NCI-H2107 (cell line): ENCODE measurements at regions not wholly inside any gene's neighbourhood (a gene's known extent, or its start where the extent isn't known, plus 50 kb on each side); places are given as distances from the start of the nearest gene placed in this dataset.

Source experiments
- DNase-seq: peaks from one replicate; lab custom pipeline; 2025; lab: John Stamatoyannopoulos, UW

DNA sequence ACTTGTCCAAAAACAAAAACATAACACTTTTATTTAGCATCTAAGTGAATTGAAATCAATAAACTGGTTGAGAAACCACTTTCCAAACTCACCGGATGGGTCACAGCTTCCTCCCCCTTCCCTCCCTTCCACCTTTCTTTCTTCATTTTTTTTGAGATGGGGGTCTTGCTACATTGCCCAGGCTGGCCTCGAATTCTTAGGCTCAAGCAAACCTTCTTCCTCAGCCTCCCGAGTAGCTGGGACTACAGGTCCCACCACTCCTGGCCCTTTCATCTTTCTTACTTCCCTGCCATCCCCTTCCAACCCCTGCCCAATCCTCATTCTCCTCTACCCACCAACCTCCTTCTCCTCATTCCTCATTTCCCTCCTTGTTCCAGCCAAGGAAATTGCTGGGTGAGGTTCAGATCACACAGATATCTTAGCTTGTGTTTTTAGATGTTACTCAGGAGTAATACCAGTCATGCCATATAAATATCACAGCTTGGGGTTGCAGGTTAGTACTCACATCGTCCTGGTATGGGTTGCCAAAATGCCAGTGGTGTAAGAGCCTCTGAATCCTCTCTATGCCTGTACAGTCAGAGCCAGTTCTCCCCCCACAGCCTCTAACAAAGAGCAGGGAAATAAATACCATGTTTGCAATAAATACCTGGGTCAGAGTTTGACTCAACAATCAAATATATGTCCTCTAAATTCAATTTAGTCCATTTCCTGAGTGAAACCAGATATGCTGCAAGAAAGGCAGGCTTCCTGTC is 132.7 kb upstream of the NDUFV2 start:
- DNase-seq: no peak

DNA sequence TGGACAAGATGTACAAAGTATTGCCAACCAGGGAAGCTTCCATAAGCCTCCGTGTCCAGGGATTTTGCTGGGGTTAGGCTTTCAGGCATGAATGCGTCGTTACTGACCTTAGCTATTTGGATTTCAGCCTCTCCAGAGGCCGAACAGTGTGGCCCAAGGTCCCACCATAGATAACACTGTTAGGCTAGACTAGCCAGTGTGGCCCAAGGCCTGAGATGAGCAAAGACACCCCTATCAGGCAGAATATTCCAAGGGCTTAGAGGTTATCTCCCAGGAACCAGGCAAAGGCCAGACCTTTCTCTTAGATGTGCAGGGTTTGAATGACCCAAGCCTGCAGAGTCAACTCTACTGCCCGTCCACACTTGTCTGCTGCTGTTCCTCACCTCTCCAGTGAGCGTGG is 131.7 kb upstream of the NDUFV2 start:
- DNase-seq: no peak

DNA sequence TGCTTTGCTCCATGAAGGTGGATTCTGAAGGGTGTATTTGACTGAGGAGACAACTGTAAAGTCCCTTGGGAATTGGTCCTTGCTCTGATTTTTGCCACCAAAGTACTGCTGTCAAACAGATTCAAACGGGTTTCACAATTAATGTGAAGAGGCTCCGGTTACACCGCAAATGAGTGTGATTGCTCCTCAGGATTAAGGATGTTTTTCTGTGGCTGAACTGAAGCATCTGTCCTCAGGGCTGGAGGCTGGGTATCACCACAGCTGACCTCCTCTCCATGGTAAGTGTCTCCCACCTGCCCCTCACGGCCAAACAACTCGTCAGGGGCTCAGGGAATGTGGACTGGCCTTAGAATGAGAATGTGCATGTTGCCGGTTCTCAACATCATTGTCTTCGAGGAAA is 130.4 kb upstream of the NDUFV2 start:
- peak; percentile 27 for DNase-seq

DNA sequence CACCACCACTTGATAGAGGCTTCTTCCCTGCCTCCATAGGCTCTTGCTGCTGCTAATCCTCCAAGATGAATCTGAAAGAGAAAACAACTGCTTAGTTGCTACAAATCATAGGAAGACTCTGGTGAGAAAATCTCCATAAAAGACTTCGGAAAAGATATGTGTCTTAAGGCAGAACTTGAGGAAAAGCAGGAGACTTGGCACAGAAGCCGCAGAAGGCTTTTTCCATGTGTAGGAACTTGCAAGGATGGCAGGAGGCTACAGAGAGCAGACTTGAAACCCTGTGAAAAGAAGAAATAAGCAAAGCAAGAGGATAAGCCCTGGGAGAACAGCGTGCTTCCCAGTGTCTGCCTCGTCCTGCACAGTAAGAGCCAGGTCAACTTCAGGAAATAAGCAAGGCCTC is 128.2 kb upstream of the NDUFV2 start:
- no peak for DNase-seq

DNA sequence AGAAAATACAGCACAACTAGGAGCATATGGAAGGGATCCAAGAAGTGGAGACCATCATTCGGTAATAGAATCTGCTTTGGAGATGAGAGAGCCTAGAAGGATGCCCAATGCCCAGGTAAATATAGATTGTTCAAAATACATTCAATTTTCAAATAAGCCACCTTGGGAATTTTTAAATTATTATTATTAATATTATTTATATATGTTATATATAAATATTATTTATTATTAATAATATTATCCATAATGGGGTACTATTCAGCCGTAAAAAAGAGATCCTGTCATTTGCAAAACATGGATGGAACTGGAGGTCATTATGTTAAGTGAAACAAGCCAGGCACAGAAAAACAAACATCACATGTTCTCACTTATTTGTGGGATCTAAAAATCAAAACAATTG is 127.8 kb upstream of the NDUFV2 start:
- DNase-seq: no peak

DNA sequence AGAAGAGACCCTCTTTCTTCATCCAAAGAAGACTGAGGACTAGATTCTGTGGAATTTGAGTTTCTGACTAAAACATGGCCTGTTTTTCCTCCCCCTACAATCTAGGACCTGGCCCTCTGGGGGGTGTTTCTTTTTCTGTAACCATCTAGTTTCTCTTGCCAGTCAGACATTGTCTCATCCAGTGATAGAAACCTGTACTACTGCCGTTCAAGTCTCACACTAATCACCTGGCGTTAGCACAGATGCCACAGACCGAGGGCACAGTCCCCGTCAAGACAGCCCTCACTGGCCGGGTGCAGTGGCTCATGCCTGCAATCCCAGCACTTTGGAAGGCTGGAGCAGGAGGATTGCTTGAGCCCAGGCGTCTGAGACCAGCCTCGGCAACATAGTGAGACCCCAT is 126.9 kb upstream of the NDUFV2 start:
- DNase-seq: no peak

DNA sequence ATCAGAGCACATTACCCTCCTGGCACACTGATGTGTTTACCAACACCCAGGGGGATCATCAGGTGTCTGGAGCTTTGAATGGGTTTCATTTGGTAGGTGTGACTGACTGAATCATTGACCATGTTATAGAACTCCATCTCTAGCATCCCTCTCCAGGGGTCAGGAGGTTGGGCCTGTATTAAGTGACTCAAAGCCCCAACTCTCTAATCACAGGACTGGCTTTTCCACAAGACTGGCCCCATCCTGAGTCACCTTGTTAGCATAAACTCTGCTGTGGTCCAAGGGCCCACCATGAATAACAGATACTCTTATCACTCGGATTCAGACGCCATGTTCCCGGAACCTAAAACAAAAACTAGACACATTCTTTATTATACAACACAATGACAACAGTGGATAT is 125.9 kb upstream of the NDUFV2 start:
- DNase-seq: no peak

DNA sequence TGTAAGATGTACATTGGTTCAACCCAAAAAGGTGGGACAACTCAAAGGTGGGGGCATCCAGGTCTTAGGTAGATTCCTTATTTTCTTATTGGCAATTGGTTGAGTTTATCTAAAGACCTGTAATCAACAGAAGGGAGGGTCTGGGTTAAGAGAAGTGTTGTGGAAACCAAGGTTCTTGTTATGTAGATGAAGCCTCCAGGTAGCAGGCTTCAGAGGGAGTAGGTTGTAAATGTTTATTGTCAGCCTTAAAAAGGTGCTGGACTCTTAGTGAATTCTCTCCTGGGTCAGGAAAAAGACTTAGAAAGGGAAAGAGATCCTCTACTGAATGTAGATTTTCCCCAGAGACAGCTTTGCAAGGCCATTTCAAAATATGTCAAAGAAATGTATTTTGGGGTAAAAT is 125.3 kb upstream of the NDUFV2 start:
- no peak for DNase-seq

DNA sequence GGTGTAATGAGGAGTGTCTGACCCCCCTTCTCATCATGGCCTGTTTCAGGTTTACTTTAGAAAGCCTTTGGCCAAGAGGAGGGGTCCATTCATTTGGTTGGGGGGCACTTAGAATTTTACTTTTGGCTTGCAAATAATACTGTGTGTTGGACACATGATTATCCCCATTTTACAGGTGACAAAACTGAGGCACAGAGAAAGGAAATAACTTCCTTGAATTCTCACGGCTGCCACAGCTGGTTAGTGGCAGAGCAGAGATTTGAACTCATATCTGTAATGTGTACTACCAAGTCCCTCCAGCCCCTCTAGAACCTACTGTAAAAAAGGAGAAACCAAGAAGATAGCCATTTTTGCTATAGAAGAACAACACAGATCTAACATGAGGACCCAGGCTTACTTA is 124.8 kb upstream of the NDUFV2 start:
- DNase-seq: no peak

DNA sequence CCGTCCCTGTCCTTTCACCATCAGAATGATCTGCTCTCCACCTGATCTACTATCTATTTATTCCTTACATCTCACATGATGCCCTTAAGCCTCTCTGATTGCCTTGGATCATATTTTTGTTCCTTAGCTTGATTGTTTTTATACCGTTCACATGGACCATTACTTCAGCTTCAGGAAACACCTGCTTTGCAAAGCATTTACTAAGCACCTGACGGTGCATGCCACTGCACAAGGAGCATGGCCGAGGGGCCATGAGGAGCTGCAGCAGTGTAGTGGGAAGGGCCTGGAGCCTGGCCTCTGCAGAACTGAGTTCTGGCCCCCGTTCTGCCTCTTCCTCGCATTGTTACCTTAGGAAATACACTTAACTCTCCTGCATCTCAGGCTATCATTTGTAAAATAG is 124.1 kb upstream of the NDUFV2 start:
- no peak for DNase-seq

DNA sequence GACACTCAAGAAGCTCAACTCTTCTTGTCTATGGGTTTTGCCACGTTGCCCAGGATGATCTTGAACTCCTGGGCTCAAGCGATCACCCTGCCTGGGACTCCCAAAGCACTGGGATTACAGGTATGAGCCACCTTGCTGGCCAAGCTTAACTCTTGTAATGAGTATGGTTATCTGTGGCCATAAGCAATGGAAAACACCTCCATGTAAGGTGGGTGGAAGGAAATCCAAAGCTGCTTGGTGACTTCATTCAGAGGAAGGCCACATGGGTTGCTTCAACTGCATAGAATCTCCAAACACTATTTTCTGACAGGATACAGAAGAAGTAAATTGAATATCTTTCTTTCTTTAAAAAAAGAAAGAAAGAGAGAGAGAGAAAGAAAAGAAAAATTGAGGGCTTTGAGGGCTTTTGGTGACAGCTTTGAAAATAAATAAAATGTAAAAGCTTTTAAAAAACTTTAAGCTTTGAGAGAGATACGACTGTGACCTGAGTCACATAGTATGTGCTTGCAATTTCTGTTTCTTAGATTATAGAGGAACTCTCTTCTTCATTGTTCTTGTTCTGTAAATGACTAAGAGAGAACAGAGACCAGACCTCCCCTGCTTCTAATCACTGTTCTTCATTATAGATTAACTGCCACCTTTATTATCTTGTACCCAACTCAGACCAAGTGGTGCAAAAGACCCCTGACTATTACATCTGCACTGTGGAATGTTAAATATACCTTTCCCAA is 123.1 kb upstream of the NDUFV2 start:
- DNase-seq: no peak

DNA sequence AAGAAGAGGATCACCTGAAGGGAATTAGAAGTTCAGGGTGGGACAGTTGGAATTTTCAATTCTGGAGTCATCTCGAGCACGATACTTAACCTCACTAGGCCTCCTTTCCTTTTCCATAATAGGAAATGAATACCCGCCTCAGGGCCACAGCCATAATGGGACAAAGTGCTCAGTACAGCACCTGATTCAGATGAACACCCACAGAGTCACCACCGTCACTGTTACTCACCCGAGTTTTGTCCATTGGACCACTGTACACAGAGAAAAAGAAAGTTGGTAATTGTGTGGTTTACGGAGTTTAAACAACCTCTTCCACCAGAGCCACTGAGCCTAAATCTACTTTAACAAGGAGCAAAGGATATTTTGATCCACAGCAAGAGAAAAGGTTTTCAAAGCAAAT is 122.0 kb upstream of the NDUFV2 start:
- DNase-seq: no peak

DNA sequence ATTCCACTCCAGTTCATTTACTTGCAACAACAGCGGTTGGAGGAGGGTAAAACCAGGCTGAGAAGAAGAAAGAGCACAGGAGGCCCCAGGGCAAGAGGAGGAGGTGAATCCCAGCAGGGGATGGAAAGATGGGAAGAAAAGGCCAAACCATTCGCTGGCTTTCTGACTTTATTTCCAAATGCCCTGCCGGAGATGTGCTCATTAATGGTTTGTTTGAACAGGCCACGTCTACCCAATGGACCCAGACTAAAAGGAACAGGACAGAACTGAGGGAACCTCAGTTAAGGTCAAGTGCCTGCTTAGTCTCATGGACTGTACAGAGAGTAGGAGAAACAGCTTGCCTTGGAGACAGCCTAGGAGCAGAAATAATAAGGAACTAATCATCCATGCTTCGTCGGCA is 121.6 kb upstream of the NDUFV2 start:
- no peak for DNase-seq

DNA sequence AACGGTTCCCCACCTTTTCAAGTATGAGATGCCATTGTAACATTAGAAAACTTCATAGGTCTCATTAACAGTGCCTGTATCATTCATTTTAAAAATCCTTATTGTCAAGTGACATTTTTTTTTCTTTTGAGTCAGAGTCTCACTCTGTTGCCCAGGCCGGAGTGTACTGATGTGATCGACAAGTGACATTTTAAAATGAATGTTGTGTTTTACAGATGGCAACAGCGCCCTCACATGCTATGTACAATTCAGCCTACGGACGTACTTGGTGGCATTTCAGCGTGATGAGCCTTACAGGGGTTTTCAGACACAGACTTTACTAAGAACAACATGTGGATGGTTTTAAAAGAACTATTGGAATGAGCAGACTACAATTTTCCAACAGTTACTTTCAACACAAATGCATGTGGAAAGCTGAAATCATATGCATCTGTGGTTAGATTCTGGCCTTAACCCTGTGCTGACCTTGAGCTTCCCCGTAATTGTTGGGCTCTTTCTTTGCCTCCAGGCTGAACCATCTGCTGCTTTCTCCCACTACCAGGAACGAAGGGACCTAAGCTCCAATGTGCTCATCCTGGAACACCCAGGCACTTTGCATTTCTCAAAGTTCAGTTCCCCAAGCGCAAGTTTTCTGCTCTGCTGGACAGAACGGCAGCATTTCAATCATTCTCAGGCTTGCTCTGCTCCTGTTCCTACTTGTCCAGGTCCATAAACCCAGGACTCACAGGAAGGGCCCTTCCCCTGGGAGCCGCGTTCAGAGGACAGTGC is 119.9 kb upstream of the NDUFV2 start:
- no peak for DNase-seq

DNA sequence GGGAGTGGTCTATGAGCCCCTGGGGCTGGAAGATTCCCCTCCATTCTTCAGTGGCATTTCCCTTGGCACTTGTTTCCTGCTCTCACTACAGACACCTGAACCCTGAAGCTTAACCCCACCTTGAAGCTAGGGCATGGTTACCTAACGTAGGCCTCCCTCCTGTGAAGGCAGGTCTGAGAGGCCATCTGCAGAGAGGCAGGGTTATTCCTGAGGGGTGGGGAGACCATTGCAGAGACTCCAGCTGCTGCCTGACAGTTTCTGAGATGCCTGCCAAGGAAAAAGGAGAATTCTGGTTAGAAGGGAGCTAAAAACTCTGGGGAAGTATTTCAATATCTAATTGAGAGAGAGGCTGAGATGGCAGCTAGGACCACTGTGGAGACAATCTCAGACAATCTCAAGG is 119.3 kb upstream of the NDUFV2 start:
- no peak for DNase-seq

DNA sequence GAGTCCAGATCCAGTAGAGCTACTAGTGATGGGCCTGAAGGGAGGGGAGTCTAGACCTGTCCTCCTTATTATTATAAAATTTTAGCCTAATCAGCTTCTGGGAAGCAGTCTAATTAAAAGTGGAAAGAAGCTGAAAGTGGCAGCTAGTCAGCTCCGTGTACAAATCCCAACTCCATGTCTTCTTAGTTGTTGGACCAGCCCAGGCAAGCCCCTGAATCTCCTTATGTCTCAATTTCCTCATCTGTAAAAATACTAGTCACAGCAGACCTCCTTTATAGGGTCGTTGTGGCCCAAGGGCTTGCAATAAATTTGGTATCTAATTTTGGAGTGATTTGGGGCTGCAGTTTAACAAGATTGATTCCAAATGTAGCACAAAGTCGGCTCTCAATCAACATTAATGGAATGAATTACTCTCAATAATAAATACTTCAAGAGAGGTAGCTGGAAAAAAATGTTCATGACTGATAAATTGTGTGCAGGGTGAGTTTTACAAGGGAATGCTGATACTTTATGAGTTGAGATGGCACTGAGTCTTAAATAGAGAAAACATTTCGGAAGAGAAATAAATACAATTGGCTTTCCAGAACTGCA is 118.3 kb upstream of the NDUFV2 start:
- DNase-seq: no peak

DNA sequence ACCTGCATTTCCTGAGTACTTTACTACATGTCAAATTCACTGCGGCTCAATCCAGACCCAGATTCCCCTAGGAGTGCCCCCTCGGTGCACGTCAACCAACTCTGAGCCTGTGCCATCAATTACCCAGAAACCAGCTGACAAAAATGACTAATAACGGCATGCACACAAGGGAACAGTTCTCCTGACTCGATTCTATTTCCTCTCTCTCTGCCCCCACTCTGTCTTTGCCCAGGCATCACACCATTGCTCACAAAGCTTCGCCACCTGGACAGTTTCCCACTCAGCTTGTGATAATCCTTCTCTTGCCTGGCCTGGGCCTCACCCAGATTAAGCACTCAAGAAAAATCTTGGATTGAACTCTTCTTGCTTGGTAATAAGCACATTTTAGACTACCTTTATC is 115.3 kb upstream of the NDUFV2 start:
- DNase-seq: no peak

DNA sequence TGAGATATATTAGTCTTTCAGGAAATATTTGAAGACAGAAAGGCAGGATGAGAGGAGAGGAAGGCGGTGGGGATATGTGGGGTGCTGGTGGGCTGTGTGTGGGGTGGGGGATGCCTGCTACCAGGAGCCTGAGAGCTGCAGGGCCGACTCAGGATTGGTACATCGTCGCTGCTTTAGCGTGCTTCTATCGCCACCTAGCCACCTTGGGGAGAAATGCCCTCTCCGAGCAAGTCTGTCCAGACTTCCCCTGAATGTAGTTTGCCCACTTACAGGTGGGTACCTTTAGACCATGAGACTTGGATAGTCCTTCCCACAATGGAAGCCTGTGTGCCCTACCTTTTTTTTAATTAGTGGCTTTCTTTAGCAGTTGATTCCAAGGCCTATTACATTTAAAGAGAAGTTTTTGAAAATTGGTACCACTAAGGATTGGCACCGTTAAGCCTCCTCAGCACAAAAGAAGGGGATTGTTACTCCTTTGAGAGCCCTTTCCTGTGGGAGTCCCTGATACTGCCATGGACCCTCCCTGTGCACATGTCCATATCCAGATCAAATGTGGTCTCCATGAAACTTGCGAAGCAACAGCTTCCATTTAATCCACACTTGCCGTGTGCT is 114.1 kb upstream of the NDUFV2 start:
- no peak for DNase-seq

DNA sequence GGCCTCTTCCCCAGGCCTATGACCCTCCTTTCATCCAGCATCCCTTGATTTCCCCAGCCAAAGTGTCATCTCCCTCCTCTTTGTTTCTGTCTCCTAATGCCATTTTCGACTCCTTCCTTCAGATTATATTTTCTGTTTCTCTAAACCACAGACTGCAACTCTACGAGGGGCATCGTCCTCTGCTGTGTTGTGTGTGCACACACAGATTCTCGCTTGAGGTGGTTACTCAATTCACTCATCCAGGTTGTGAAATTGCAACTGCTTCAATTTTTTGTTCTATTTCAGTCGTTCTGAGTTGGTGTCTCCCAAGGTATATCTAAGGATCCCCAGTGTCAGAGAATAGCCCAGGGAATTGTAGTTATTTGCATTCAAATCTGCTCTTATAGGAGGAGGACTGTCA is 113.5 kb upstream of the NDUFV2 start:
- DNase-seq: no peak

DNA sequence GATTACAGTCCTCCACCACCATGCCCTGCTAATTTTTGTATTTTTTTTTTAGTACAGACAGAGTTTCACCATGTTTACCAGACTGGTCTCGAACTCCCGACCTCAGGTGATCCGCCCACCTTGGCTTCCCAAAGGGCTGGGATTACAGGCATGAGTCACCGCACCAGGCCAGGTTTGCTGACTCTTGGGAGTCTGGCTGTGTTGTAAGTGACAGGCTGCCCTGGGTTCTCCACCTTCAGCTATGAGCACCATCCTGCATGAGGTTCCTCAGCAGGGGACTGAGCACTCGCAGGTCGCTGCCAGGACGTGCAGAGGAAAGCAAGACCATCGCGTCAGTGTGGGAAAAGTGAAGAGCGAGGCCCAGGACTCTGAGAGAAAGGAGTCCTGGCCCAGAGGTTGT is 112.6 kb upstream of the NDUFV2 start:
- DNase-seq: no peak

DNA sequence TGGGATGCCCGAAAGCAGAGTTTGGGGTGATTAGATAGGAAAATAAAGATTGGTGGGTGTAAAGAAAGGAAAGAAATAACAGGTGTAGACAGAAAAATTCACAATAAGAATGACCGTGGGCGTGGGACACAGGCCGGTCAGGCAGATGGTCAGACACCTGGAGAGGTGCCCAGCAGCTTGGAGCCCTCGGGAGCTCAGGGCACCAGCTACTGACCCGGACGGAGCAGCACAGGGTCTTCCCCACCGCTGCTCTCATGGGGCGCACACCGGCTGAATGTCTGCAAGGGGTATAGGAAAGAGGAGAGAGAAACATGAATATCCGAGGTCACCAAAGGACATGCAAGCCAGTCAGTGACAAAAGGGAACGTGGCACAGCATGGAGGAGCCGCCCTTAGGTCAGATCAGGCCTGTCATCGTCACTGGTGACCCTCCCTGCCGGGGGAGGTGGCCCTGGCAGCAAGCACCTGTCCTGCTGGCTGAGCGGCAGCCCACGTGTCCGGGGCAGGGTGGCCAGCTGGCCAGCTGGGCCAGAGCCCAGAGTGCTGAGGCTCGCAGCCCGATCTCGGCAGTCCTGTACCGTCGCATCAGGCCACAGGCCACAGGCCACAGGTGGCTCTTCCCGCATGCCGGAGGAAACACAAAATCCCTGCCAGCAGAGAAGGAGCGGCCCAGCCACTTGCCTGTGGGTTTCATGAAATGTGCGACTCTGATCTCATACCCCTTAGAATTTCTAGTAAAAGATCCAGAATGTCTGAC is 112.0 kb upstream of the NDUFV2 start:
- no peak for DNase-seq

DNA sequence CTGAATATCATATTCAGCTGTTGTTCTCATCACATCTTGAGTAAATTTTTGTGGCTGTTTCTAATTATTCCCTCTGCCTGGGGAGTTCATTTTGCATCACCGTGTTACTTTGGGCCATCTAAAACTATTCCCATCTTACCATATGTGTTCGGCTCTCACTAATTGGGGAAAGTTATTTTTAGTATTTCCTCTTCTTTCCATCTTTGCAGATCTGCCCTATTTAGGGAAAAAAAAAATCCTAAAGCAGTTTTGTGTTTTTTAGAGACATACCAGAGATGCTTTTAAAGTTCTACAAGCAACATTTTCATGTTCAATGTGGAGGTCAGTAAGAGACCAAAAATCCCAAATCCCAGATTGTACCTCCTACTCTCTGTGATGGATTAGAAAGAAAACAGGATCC is 111.3 kb upstream of the NDUFV2 start:
- DNase-seq: no peak
